Loucy (cell line): ENCODE measurements at regions not wholly inside any gene's neighbourhood (a gene's known extent, or its start where the extent isn't known, plus 50 kb on each side); places are given as distances from the start of the nearest gene placed in this dataset.

ENCODE experiments used
- H2AFZ ChIP-seq: fragments of 200-600 bp; sonication (generic); 2 replicates; pipeline ENCODE4 v1.6.0; 2016; ENCODE audit warnings: antibody characterized with exemption, mild to moderate bottlenecking, low read length, moderate library complexity
- H3F3A ChIP-seq: fragments of 200-600 bp; 2 replicates; pipeline ENCODE4 v1.6.0; 2016; ENCODE audit warnings: antibody characterized with exemption, low read depth, mild to moderate bottlenecking
- H3K27me3 ChIP-seq: fragments of 200-600 bp; sonication (generic); 2 replicates; pipeline ENCODE4 v1.6.1; 2014; ENCODE audit warnings: low read length, mild to moderate bottlenecking; ENCODE audit not compliant: insufficient read depth, poor library complexity, severe bottlenecking
- H3K36me3 ChIP-seq: fragments of 200-600 bp; sonication (generic); 2 replicates; pipeline ENCODE4 v1.6.1; 2016; ENCODE audit warnings: low read length; ENCODE audit not compliant: insufficient read depth
- H3K4me1 ChIP-seq: fragments of 200-600 bp; sonication (generic); 2 replicates; pipeline ENCODE4 v1.5.1; 2014; ENCODE audit warnings: low read length, mild to moderate bottlenecking; ENCODE audit not compliant: insufficient read depth, poor library complexity, severe bottlenecking
- H3K4me2 ChIP-seq: fragments of 200-600 bp; sonication (generic); 2 replicates; pipeline ENCODE4 v1.6.0; 2014; ENCODE audit warnings: antibody characterized with exemption, low read length, low read depth, mild to moderate bottlenecking; ENCODE audit not compliant: poor library complexity, severe bottlenecking
- H3K4me3 ChIP-seq: fragments of 200-600 bp; sonication (generic); 2 replicates; pipeline ENCODE4 v1.5.1; 2014; ENCODE audit warnings: low read length, mild to moderate bottlenecking, mixed read lengths; ENCODE audit not compliant: poor library complexity, severe bottlenecking
- H3K79me2 ChIP-seq: fragments of 200-600 bp; sonication (generic); 2 replicates; pipeline ENCODE4 v1.6.1; 2014; ENCODE audit warnings: low read length; ENCODE audit not compliant: insufficient read depth
- H3K9ac ChIP-seq: fragments of 200-600 bp; sonication (generic); 2 replicates; pipeline ENCODE4 v1.6.0; 2014; ENCODE audit warnings: mild to moderate bottlenecking, low read depth, low read length, moderate library complexity; ENCODE audit not compliant: poor library complexity, severe bottlenecking
- H3K9me2 ChIP-seq: fragments of 200-600 bp; sonication (generic); replicated peaks from 2 replicates; pipeline ENCODE4 v1.6.1; 2016; ENCODE audit warnings: low read depth, low read length, mixed read lengths
- H3K9me3 ChIP-seq: fragments of 200-600 bp; sonication (generic); 2 replicates; pipeline ENCODE4 v1.6.1; 2014; ENCODE audit warnings: mild to moderate bottlenecking, antibody characterized with exemption, low read length, low read depth; ENCODE audit not compliant: insufficient read depth
- H4K20me1 ChIP-seq: fragments of 200-600 bp; sonication (generic); 2 replicates; pipeline ENCODE4 v1.6.0; 2014; ENCODE audit warnings: antibody characterized with exemption, low read length, mild to moderate bottlenecking; ENCODE audit not compliant: insufficient read depth, poor library complexity, severe bottlenecking
- CTCF ChIP-seq: fragments of 200-600 bp; sonication (generic); conservative IDR thresholded peaks from 2 replicates; pipeline ENCODE4 v1.5.1; 2014; ENCODE audit warnings: mild to moderate bottlenecking, antibody characterized with exemption, low read length
- EZH2phosphoT487 ChIP-seq: fragments of 200-600 bp; IDR thresholded peaks from 2 replicates; pipeline ENCODE4 v1.6.1; 2018; ENCODE audit warnings: antibody characterized with exemption, mild to moderate bottlenecking, moderate library complexity, borderline replicate concordance

- H3K27me3 ChIP-seq = no peaks in the 10 kb centered on the region
- TF ChIP-seq CTCF (no peak), EZH2phosphoT487 (no peak)
- H3K9ac ChIP-seq = no peak overlapping the region
- H3K4me2 ChIP-seq = no peak overlapping the region
- no peaks in the 10 kb centered on the region for H3K9me2 ChIP-seq
- H4K20me1 ChIP-seq = no peaks in the 10 kb centered on the region
- peaks cover 7% of the 10 kb centered on the region for H3K4me1 ChIP-seq
- H2AFZ ChIP-seq = no peak overlapping the region
- H3K4me3 ChIP-seq = no peak overlapping the region
- no peaks in the 10 kb centered on the region for H3K9me3 ChIP-seq
- no peaks in the 10 kb centered on the region for H3F3A ChIP-seq
- H3K36me3 ChIP-seq = no peaks in the 10 kb centered on the region
- H3K79me2 ChIP-seq = no peaks in the 10 kb centered on the region
Measured at GRCh38 chr16:86786994-86787393, 208.6 kb downstream of the FOXL1 start.

GRCh38 chr16:86787538-86787937, 209.2 kb downstream of the FOXL1 start:
- no peaks in the 10 kb centered on the region for H3K36me3 ChIP-seq
- H3K4me1 ChIP-seq = peaks cover 7% of the 10 kb centered on the region
- TF ChIP-seq CTCF = no peak
- TF ChIP-seq EZH2phosphoT487 = no peak
- H3K4me2 ChIP-seq = no peak overlapping the region
- H3K9me2 ChIP-seq = no peaks in the 10 kb centered on the region
- H2AFZ ChIP-seq = no peak overlapping the region
- H3K4me3 ChIP-seq = no peak overlapping the region
- no peaks in the 10 kb centered on the region for H3K27me3 ChIP-seq
- H3F3A ChIP-seq = no peaks in the 10 kb centered on the region
- H3K9ac ChIP-seq = no peak overlapping the region
- H3K79me2 ChIP-seq = no peaks in the 10 kb centered on the region
- no peaks in the 10 kb centered on the region for H4K20me1 ChIP-seq
- no peaks in the 10 kb centered on the region for H3K9me3 ChIP-seq

GRCh38 chr16:86789621-86790051, 211.3 kb downstream of the FOXL1 start:
- peaks cover 7% of the 10 kb centered on the region for H3K4me1 ChIP-seq
- H2AFZ ChIP-seq = no peak overlapping the region
- no peaks in the 10 kb centered on the region for H4K20me1 ChIP-seq
- H3K4me3 ChIP-seq = no peak overlapping the region
- no peaks in the 10 kb centered on the region for H3K36me3 ChIP-seq
- H3K9me2 ChIP-seq = no peaks in the 10 kb centered on the region
- H3F3A ChIP-seq = no peaks in the 10 kb centered on the region
- no peak for TF ChIP-seq CTCF
- TF ChIP-seq EZH2phosphoT487 = no peak
- no peak overlapping the region for H3K4me2 ChIP-seq
- H3K27me3 ChIP-seq = no peaks in the 10 kb centered on the region
- H3K9me3 ChIP-seq = no peaks in the 10 kb centered on the region
- H3K9ac ChIP-seq = no peak overlapping the region
- no peaks in the 10 kb centered on the region for H3K79me2 ChIP-seq
